ENCODE measurements at regions not wholly inside any gene's neighbourhood (a gene's known extent, or its start where the extent isn't known, plus 50 kb on each side); places are given as distances from the start of the nearest gene placed in this dataset.

DNA sequence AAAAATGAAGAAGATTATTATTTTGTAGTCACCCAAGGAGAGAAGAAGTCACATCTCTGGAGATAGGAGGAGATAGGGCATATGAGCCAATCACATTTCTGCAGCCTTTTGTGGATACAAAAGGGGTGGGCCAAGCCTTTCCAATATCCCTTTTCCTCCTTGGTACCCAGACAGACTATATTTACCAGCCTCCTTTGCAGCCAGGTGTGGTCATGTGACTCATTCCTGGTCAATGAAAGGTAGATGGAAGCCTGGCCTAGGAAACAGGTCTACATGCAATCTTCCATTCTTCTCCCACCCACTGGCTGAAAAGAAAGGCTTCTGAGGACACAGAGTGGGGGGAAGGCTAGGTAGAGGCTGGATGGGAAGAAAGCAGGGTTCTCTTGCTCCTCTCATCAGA is 58.1 kb upstream of the ERG start:
- no peak for DNase-seq (ENCODE audit: low read depth)

DNA sequence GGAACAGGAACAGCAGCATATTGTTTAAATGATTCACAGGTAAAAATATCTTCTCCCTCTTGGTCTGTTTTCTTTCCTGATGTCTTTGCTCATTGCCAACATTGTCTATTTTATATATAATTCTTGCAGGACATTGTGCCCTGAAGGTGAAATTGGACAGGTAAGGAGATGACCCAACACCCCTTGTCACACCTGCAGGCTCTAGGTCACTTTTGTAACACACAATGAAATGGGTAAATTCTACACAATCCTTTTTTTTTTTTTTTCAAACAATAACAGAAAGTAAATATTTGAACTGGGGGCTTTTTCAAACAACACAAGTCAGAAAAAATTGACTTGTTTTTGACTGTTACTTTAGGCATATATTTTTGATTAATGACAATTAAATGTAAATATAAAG is 62.9 kb upstream of the ERG start:
- DNase-seq (ENCODE audit: low read depth) = no peak

DNA sequence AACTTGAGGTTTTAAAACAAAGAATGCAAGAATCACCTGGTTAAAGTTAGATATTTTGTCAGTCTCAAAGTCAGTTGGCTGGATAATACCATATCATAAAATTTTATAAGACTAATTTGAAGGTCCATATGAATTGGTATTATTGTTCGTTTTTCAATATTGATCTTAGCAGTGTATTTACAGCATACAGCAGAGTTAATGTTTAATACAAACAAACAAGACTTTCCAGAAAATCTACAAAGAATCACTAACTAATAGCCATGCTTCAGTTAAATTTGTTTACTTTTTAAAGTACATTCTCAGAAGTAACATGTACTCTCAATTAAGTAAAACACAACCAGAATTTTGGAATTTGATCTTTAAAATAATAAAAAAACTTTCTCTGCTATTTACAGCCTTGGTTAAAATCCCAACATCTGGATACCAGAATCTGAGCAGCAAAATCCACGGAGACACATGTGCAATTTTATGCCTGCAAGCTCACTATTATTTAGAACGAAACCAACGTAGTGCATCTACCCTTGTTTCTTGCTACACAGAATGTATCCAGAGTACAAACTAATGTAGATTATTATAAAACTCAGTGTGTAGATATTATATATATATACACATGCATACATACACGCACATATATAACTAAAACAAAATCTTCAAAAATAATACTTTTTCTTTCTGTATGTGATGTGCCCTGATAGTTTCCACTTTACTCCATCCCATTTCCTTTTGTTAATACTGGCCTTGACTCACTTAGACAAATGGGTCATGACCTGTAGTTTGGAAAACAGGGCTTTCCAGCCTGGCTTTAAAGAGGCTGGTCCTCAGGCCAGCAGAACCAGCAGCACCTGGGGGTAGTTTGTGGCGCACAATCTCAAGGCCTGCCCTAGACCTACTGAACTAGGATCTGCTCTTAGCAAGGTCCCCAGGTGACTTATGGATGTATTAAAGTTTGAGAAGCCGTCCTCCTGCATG is 63.6 kb upstream of the ERG start:
- DNase-seq (ENCODE audit: low read depth) = no peak

DNA sequence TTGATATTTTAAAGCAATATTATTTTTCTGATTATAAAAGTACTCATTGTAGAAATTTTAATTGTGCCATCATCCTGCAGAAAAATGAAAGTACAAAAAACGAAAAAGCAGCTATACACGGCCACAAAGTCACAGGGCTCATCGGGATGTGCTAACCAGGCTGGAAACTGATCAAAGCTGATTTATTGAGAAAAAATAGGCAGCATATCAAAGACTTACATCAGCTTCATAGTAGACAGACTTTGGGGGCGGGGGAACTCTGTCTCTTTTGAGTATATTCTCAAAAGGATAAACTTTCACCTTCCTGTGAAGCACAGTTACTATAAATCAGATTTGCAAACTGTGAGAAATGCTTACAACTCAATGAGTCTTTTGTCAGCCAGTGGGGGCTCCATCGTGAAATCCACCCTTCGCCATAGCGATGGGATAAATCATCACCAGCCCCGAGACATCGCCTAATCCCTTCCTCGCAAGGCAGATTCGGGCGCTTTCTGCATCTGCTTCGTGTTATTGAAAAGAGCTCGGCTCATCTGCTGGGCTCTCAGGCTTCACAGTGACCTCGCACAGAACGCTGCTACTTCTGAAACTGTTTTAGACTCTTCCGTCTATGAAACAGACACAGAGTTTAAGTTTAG is 69.2 kb upstream of the ERG start:
- DNase-seq (ENCODE audit: low read depth) = no peak

DNA sequence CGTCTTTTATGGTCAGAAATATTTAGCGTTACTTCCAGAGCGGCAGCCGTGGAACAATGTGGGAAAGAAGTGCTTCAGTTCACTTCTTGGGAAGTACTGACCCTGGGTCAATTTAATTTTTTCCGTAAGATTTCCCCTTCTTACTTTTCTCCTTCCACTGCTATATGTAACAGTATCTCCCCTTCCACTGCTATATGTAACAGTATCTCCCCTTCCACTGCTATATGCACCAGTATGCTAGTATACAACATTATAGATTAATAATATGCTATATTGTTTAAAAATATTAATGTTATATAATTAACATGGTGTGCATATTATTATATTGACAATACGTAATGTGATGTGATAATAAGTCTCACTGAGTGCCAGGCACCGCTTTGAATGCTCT is 69.7 kb upstream of the ERG start:
- DNase-seq (ENCODE audit: low read depth) = no peak

DNA sequence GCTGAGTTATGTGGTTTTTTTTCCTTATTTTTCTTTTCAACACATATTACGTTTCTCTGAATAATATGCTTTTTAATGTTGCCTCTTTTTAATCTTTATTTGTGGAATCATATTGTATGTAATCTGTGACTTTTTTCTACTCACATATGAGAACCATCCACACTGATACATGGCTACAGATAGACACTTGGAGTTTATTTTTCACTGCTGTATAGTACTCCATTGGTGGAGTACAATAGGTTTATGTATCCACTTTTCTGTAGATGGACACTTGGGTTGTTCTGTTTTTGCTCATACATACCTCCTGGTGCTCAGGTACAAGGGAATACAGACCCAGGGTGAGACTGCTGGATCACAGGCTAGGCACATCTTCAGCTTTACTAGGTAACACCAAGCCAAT is 71.5 kb upstream of the ERG start:
- no peak for DNase-seq (ENCODE audit: low read depth)

DNA sequence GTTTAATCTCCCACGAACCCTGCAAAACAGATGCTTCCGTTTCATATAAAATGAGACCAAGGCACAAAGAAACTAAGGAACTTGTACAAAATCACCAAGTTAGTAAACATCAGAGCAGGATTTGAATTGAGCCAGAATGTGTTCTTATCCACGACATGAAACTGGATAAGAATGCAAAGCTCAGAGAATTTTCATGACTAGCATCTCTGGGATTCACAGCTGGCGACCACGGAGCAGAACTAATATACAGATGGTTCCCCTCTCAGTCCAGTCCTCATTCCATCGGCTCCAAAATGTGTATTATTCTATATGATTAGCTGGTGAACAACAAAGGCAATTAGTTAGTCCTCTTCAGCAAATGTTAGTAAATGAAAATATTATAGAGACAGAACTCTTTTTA is 72.3 kb upstream of the ERG start:
- DNase-seq (ENCODE audit: low read depth) = no peak

DNA sequence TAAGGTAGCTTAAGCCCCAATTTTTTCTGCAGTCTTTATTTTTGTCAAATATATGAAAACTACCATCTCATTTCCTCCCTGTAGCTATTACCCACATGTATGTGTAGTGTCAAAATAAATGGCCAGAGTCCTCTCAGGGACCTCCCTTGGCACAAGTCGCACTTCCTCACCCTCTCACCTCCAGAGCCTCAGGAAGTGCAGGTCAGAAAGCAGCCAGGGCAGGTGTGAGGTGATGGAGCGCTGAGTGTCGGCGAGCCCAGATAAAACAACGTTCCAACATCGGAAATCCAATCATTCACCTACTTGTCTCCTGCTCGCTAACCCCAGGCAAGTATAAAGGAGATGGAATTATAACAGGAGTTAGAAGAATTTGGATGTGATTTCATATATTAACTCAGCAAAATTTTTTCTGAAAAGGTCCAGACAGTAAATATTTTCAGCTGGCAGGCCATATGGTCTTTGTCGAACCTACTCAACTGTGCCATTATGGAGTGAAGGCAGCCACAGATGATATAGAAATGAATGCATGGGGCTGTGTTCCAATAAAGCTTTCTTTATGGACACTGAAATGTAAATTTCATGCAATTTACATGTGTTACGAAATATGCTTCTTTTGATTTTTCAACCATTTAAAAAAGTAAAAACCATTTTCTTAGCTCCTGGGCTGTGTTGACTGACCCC is 76.8 kb upstream of the ERG start:
- DNase-seq (ENCODE audit: low read depth) = no peak

DNA sequence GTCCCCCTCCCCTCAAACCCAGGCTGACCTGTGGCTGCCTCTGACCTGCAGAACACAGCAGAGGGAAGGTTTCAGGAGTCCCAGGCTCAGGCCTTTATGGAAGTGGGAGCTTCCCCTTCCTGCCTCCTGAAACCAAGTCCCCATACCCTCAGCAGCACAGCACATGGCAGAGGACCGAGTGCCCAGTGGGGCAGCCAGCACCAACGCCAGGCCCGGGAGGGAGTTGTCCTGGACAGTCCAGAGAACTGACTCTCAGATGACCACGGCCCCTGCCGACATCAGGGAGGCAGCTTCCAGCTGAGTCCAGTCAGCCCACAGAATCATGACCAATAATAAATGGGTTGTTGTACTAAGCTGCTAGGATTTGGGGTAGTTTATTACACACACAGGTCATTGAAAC is 79.6 kb upstream of the ERG start:
- no peak for DNase-seq (ENCODE audit: low read depth)

DNA sequence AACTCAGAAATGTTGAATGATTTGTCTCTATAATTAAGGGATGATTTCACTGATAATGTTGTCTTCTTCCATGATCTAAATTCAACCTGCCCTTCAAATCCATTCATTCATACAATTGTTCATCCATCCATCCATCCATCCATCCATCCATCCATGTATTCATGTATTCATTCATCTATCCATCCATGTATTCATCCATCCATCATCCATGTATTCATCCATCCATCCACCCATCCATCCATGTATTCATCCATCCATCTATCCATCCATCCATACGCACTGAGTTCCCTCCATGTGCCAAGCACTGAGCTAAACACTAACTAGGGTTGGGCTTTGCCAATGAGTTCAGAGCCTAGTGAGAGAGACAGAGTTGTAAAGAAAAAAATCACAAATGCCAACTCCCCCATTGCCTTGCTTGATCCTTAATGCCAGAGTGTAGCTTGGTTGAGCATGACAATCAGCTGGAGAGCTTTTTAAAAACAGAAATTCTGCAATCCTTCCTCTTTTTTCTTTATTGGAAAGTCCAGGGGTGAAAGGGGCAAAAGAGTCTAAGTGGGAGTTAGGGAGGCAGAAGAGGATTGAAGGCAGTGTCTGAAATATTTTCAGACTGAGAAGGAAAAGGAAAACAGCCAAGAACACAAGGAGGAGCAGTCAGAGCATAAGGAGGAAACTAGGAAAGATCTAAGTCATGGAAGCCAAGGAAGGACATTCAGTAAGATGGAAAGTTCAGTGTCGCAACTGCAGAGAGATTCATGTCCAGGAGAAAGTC is 92.4 kb upstream of the ERG start:
- DNase-seq (ENCODE audit: low read depth) = no peak

DNA sequence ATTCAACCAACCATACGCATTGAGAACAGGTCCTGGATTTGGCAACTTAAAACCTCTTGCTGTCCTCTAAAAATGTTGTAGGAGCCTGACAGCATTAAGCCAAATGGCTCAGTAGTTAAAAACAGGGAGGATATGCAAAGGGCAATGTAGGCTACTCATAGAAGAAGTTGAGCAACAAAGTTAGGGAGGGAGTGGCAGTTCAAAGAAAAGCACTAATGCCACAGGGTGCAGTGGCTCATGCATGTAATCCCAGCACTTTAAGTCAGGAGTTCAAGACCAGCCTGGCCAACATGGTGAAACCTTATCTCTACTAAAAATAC is 92.9 kb upstream of the ERG start:
- no peak for DNase-seq (ENCODE audit: low read depth)

DNA sequence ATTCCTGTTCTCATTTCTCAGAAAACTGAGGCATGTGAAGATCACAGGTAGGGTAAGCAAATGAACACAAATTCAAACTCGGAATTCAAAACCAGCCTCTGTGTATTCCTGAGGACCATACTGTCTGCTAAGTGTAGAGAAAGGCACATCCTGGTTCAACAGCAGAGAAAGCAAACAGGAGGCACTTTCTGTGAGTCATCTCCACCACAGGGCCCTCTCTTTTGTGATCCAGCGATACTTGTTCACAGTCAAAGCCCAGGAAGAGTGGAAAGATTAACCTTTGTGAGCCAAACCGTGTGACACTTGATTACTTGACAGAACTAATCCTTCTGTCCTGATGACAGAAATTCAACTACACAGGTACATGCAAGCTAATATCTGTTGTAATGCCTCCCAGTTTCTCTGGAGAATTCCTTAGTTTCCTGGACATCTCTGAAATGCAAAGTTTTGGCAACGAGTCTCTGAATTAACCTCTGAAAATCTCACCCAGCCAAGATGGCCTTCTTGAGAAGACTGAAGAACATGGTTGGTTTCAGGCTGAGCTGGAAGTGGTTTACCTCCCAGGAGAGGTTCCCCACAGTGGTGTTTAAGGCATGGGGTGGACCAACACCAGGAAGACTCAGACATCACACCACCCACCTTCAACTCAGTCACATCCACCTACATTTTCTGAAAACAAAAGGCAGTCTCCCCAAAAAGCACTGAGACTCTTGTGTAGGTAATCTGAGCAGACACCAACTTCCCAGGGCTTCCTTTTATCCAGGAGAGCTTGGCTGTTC is 98.2 kb upstream of the ERG start:
- DNase-seq (ENCODE audit: low read depth) = no peak

DNA sequence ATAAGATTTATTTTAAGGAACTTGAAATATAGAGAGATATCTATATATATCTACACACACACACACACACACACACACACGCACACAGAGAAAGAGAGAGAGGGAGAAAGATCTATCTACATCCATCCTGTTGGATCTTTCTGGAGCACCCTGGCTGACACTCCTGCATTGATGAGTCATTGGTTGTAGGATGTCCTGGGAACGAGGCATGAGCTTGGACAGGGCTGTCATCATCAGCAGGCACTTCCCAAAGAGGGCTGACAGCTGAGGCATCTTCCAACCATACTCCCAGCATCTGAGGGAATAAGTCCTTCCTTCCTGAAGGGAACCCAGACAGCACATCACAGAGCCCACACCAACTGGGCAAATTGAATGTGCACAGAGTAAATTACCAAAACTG is 99.1 kb upstream of the ERG start:
- DNase-seq (ENCODE audit: low read depth) = no peak

DNA sequence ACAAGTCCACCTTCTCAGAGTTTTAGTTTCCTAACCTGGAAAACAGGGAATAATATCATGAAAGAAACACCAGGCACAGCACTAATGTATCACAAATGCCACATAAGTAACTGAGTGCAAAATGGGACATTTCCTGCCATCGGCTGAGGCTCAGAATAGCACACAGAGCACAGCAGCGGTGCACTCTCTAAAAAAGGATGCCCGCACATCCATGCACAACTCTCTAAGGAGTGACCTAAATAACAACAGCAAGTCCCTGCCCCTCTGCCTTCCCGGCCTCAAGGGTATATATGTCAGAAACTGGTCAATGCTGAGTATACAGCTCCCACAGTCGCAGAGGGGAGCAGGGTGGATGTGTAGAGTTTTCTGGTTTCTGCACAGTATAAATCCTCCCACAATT is 100.1 kb upstream of the ERG start:
- no peak for DNase-seq (ENCODE audit: low read depth)

DNA sequence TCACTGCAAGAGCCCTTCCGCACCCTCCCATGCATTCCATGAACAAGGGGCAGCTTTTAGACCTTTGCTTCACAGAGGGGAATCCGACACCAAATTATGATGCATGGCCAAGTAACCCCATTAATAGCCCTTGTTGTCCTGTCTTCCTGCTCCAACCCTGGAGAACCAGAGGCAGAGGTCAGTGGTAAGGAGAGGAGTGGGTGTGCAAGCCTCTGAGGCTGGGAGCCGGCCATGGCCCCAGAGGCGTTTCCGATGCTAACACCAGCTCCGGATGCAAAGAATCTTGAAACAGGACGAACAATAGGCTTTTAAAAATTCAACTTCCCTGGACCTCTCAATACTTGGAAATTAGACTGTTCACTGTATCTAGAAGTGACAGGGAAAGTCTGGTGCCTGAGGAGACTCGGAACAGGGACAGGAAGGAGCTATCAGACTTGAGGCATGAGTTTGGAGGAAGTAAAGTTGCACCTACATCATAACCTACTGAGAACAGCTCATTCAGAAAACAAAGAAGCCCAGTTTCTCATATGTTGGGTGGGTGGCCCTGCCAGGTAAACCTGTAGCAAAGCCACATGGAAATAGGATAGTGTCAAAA is 101.2 kb upstream of the ERG start:
- no peak for DNase-seq (ENCODE audit: low read depth)

DNA sequence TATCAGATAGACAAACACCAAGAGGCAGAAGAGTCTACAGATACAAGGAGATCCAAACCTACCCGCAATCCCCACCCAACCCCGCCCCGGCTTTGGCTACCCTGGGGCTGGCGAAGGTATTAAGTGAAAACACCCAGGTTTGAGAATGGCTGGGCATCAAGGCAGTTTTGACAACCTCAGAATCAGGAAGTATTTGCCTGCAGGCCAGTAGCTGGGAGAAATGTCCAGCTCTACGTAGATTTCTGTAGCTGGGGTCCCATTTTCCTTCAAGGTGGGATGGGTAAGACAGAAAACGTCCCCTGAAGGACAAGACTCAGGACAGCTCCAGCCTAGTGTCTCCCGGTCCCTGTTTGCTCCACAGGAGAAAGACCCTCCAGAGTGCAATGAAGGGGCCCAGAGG is 101.8 kb upstream of the ERG start:
- no peak for DNase-seq (ENCODE audit: low read depth)

DNA sequence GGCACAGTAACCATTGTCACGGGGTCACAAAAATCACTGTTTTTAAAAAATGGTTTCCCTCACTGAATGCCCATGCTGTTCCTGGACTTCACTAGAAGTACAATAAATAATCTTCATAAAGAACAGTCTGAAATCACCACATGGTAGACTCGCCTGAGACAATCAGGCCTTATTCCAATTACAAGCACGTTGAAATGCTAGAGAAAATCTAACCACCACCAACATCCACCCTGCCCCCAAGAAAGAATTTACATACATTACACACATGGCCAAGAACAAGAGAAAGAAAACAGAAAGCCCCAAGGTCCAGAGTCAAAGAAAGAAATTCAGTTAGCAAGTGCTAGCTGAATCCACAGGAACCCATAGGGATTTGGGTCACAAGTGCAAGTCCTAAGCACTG is 107.0 kb upstream of the ERG start:
- no peak for DNase-seq (ENCODE audit: low read depth)

DNA sequence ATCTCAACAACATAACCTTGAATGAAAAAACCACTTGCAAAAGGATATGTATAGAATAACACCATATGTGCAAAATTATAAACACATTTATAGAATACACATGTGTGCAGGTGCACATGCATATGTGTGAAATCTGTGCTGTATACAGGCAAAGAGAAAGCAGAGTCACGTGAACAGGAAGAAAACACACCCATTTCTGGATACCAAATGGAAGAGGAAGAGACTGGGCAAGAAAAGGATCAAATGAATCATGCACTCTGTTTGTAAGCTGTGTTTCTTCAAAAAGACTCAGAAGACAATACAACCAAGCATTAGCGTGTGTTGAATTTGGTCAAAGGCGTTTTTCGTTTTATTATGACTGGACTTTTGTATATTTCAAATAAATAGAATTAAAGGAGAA is 111.3 kb upstream of the ERG start:
- DNase-seq (ENCODE audit: low read depth) = no peak

DNA sequence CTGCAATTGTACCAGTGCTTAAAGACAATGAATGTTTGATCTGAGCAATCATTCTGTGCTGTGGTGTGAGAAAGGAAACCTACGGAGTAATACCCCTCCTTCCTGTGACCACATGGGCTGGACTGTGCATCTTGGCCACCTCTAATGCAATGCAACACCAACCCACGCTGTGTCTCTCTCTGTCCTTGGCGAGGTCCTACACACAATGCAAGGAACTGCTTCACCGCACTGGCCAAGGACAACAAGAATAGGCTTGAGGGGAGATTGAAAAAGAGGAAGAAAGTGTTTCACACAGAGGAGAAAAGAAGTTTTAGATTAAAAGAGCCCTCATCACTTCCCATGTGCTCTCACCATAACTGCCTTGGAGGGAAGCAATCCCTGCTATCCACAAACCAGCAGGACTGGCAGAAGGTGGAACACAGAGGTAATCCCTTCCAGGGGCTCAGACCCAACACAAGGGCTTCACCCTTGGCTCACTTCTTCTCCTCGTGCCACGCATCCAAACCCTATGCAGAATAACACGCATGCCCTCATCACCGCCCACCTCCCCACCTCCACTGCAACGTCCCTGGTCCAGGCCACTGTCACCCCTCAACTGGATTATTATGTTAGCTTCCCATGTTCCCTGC is 112.5 kb upstream of the ERG start:
- DNase-seq (ENCODE audit: low read depth) = no peak

DNA sequence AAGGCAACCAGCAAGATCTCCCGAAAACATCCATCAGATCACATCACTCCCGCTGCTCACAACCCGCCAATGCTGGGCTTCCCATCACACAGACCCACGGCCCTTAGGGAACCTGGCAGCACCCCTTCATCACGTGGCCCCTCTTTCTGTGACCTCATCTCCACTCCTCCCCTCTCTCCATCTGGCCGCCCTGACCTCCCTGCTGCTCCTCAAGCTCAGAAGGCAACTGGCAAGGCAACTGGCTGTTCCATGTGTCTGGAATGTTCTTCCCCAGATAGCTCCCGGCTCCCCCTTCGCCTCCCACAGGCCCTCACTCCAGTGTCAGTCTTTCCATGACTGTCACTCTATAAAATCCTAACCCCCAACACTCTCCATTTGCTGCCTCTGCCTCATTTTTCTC is 113.0 kb upstream of the ERG start:
- no peak for DNase-seq (ENCODE audit: low read depth)

DNA sequence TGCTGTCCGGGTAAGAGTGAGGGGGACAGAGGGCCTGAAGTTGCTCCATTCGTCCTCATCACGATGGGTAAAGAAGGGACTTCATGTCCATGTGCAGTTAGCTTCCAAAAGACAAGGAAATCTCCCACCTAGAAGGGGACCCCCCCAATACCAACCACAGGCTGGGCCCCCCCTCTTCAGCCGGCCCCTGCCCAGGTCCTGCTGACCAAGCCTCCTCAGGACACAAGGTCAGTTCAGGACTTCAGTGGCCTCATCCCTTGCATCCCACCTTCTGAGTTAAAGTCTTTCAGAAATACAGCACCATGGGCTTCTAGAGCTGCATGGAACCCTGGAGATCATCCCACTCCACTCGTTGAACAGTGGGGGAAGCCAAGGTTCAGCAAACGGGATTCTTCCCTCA is 115.4 kb upstream of the ERG start:
- no peak for DNase-seq (ENCODE audit: low read depth)
